Neural cell (in vitro differentiated cells): ENCODE measurements at regions not wholly inside any gene's neighbourhood (a gene's known extent, or its start where the extent isn't known, plus 50 kb on each side); places are given as distances from the start of the nearest gene placed in this dataset.

ENCODE experiments used
- CTCF ChIP-seq: fragments of 450-650 bp; IDR thresholded peaks from 2 replicates; pipeline ENCODE4 v1.5.1; 2014; ENCODE audit warnings: antibody characterized with exemption, mild to moderate bottlenecking, moderate library complexity; ENCODE audit not compliant: poor library complexity, severe bottlenecking
- EP300 ChIP-seq: fragments of 450-650 bp; conservative IDR thresholded peaks from 2 replicates; pipeline ENCODE4 v1.6.1; 2014; ENCODE audit warnings: antibody characterized with exemption, mild to moderate bottlenecking, moderate library complexity; ENCODE audit not compliant: poor library complexity, severe bottlenecking
- EZH2 ChIP-seq: fragments of 200-600, 300-800 bp; shearing (Covaris generic), sonication (generic); IDR thresholded peaks from 2 replicates; pipeline ENCODE4 v1.6.1; 2014; ENCODE audit warnings: antibody characterized with exemption, low read length, borderline replicate concordance, mild to moderate bottlenecking; ENCODE audit not compliant: insufficient read depth, poor library complexity, severe bottlenecking
- POLR2AphosphoS5 ChIP-seq: IDR thresholded peaks from 2 replicates; pipeline ENCODE4 v1.6.1; 2012
- REST ChIP-seq: IDR thresholded peaks from 2 replicates; pipeline ENCODE4 v1.6.1; 2012; ENCODE audit warnings: borderline replicate concordance

GRCh38 chr13:104750377-104750776 is 1684.2 kb upstream of the SLC10A2 start:
- TF ChIP-seq CTCF (no peak), EZH2 (no peak), REST (no peak), POLR2AphosphoS5 (no peak), EP300 (no peak)
